Subcutaneous abdominal adipose tissue (tissue), 5 donors: ENCODE measurements at regions not wholly inside any gene's neighbourhood (a gene's known extent, or its start where the extent isn't known, plus 50 kb on each side); places are given as distances from the start of the nearest gene placed in this dataset.
A peak's percentile ranks its signal among the peaks of the same experiment; 100 is the strongest.

ENCODE experiments used
- H3K27ac ChIP-seq: one replicate; pipeline ENCODE4 v1.7.0; 2013; ENCODE audit warnings: low read depth, mild to moderate bottlenecking, inconsistent platforms, low read length, moderate library complexity
- H3K27me3 ChIP-seq, 5 donors: one replicate each; pipeline ENCODE4 v1.7.0; 2013; ENCODE audit warnings: low read length in 5 of 5, inconsistent platforms in 1 of 5; ENCODE audit not compliant: control insufficient read depth in 5 of 5, insufficient read depth in 4 of 5
- H3K36me3 ChIP-seq, 5 donors: one replicate each; pipeline ENCODE4 v1.7.0; 2013; ENCODE audit warnings: low read length in 5 of 5; ENCODE audit not compliant: control insufficient read depth in 5 of 5, insufficient read depth in 5 of 5
- H3K4me1 ChIP-seq, 5 donors: one replicate each; pipeline ENCODE4 v1.7.0; 2013; ENCODE audit warnings: low read length in 5 of 5, mild to moderate bottlenecking in 3 of 5, moderate library complexity in 1 of 5; ENCODE audit not compliant: control insufficient read depth in 5 of 5, insufficient read depth in 5 of 5
- H3K4me3 ChIP-seq, 5 donors: one replicate each; pipeline ENCODE4 v1.7.0; 2013; ENCODE audit warnings: low read length in 5 of 5, low read depth in 1 of 5
- H3K9ac ChIP-seq, 5 donors: one replicate each; pipeline ENCODE4 v1.7.0; 2013; ENCODE audit warnings: low read length in 5 of 5, mild to moderate bottlenecking in 4 of 5, moderate library complexity in 3 of 5
- H3K9me3 ChIP-seq, 5 donors: one replicate each; pipeline ENCODE4 v1.7.0; 2013; ENCODE audit warnings: low read length in 5 of 5; ENCODE audit not compliant: control insufficient read depth in 5 of 5
- donor health status: healthy.
- donor health status: healthy.
- donor health status: healthy.
- donor health status: healthy.
- donor health status: healthy.

DNA sequence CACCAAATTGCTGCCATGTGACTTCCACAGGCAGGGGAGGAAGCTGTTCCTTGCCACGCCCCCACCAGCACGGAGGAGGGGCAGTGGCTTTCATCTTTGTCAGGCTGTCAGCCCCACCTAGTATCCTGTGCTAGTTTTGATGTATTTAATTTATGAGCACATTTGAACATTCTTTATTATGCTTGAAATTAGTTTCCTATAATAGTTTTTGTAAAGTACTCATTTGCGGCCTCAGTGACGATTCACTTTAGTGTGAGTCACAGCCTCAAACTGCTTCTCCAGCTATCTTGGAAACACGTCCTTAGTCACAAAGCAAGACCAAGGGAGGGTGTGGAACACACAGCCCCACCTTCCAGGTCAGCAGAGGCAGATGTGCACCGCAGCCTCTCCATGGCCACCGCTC, 239.9 kb upstream of the ATP10A start:
- H3K27me3 ChIP-seq = no peaks in the 10 kb centered on the region
- H3K36me3 ChIP-seq = no peaks in the 10 kb centered on the region
- H3K4me3 ChIP-seq = peak overlapping the region in 1 of 5 donors; percentile 15
- peaks cover 5 to 13% (median 10%) of the 10 kb centered on the region in 5 donors for H3K4me1 ChIP-seq
- H3K27ac ChIP-seq = no peak overlapping the region
- peaks cover 0 to 7% (median 5%) of the 10 kb centered on the region in 5 donors for H3K9me3 ChIP-seq
- no peak overlapping the region for H3K9ac ChIP-seq

DNA sequence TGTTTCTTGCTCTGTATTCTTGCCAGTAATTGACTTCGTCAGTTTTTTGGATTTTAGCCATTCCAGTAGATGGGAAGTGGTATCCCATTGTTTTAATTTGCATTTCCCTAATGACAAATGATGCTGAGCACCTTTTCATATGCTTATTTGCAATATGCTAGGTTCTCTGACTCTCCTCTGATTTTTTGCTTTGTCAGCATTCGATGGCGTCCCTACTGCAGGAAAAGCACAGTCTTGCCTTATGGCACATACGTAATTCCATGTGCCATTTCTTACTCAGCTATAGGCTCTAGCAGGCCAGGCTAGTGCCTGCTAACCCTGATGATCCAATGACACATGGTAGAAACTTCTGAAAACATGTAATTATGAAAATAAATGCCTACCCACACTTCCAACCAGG, 239.2 kb upstream of the ATP10A start:
- Histone ChIP-seq H3K36me3 (no peaks in the 10 kb centered on the region), H3K9ac (no peak overlapping the region), H3K4me1 (peaks cover 5 to 13% (median 10%) of the 10 kb centered on the region in 5 donors), H3K27me3 (no peaks in the 10 kb centered on the region), H3K27ac (no peak overlapping the region), H3K4me3 (no peak overlapping the region), H3K9me3 (peaks cover 0 to 7% (median 5%) of the 10 kb centered on the region in 5 donors)

DNA sequence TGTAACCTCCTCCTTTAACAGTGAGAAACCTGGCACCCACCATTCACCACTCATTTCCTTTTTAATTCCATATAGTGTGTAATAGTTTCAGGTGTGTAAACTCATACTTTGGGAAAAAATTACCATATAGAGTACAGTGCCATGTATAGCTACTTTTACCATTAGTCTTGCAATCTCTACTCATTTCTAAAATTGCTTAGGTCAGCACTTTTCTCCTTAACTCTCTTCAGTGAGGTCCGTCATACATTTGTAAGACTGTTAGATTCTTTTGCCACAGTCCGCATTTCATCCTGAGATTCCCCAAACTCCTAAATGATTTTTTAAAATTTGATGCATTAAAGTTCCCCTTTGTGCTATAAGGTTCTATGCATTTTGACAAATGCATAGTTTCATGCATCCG, 238.3 kb upstream of the ATP10A start:
- no peaks in the 10 kb centered on the region for H3K36me3 ChIP-seq
- no peak overlapping the region for H3K27ac ChIP-seq

DNA sequence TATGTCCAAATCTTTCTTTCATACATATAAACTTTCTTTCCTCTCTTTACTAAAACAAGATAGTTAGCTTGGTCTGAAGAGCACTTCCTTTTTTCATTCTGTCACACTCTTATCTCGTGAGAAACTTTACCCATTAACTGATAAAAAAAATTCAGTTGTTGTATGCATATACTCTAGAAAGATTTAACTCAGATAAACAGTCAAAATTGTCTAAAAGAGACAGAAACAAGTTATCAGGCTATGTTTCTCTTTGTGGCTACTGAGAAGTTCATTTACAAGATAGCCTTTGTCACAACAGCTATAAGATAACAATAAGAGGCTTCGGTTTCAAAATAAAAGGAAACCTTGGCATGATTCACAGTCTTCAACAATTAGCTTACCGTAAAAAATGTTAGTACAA, 235.7 kb upstream of the ATP10A start:
- H3K9ac ChIP-seq = no peak overlapping the region
- H3K9me3 ChIP-seq = no peaks in the 10 kb centered on the region
- H3K27ac ChIP-seq = no peak overlapping the region
- peaks cover 5 to 9% (median 7%) of the 10 kb centered on the region in 5 donors for H3K4me1 ChIP-seq
- no peak overlapping the region for H3K4me3 ChIP-seq
- H3K27me3 ChIP-seq = no peaks in the 10 kb centered on the region
- H3K36me3 ChIP-seq = no peaks in the 10 kb centered on the region

More for the DNA sequence above, 238.3 kb upstream of the ATP10A start:
- Histone ChIP-seq H3K27me3 (no peaks in the 10 kb centered on the region), H3K4me1 (peaks cover 5 to 13% (median 10%) of the 10 kb centered on the region in 5 donors), H3K4me3 (no peak overlapping the region), H3K9me3 (peaks cover 0 to 3% (median 1%) of the 10 kb centered on the region in 5 donors), H3K9ac (no peak overlapping the region)

DNA sequence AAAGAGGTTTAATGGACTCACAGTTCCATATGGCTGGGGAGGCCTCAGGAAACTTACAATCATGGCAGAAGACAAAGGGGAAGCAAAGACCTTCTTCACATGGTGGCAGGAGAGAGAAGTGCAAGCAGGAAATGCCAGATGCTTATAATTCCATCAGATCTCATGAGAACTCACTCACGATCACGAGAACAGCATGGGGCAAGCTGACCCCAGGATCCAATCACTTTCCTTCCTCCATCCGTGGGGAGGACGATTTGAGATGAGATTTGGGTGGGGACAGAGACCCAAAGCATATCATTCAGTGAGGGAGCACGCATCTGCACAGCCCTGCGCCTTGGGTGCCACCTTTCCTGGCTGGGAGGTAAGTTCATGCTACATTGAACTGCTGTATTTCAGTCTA, 234.1 kb upstream of the ATP10A start:
- no peaks in the 10 kb centered on the region for H3K36me3 ChIP-seq
- no peak overlapping the region for H3K4me3 ChIP-seq
- no peaks in the 10 kb centered on the region for H3K4me1 ChIP-seq
- H3K9ac ChIP-seq = no peak overlapping the region
- no peaks in the 10 kb centered on the region for H3K27me3 ChIP-seq
- no peak overlapping the region for H3K27ac ChIP-seq
- no peaks in the 10 kb centered on the region for H3K9me3 ChIP-seq

DNA sequence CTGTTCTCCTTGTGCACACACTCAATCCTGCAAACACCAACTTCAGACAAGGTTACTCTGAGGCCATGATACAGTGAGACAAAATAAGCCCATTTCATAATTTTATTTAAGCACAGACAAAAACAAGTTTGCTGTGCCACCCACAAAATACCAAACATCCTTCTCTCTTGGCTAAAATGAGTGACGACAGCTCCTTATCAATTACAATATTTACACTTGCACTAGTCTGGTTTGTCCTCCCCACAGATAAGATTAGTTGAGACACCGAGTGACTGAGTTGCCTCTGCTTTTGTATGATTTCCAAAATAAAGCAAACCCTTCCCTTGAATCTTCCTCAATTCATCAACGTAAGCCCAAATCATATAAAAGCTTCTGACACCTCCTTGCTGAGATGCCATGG, 233.5 kb upstream of the ATP10A start:
- H3K27ac ChIP-seq = no peak overlapping the region
- H3K9me3 ChIP-seq = no peaks in the 10 kb centered on the region
- no peaks in the 10 kb centered on the region for H3K36me3 ChIP-seq
- H3K9ac ChIP-seq = no peak overlapping the region
- no peak overlapping the region for H3K4me3 ChIP-seq
- no peaks in the 10 kb centered on the region for H3K27me3 ChIP-seq
- no peaks in the 10 kb centered on the region for H3K4me1 ChIP-seq

DNA sequence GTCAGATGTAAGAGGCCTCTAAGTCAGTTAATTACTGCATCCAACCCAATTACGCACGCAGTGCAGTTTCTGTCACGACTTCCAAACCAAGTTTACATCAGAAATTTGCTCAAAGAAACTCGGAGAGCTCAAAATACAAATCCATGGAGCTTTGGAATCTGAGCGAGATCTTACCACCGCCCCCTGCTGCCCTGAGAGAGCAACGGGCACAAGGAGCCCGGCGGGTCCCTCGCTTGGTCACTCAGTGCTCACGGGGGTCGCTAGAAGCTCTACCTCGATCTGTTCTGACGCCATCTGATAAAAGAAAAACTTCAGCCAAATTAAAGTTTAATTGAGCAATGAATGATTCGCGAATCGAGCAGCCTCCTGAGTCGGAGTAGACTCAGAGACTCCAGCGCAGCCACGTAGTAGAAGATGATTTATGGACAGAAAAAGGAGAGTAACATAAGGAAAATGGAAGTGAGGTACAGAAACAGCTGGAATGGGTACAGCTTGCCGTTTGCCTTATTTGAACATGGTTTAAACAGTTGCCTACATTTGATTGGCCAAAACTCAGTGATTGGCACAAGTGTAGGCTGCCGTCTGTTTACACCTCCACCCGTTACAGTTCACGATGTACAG, 232.7 kb upstream of the ATP10A start:
- Histone ChIP-seq H3K9ac (no peak overlapping the region), H3K27me3 (no peaks in the 10 kb centered on the region), H3K36me3 (no peaks in the 10 kb centered on the region), H3K27ac (no peak overlapping the region), H3K4me3 (peak overlapping the region in 2 of 5 donors; percentile 1 to 4), H3K4me1 (no peaks in the 10 kb centered on the region), H3K9me3 (no peaks in the 10 kb centered on the region)

DNA sequence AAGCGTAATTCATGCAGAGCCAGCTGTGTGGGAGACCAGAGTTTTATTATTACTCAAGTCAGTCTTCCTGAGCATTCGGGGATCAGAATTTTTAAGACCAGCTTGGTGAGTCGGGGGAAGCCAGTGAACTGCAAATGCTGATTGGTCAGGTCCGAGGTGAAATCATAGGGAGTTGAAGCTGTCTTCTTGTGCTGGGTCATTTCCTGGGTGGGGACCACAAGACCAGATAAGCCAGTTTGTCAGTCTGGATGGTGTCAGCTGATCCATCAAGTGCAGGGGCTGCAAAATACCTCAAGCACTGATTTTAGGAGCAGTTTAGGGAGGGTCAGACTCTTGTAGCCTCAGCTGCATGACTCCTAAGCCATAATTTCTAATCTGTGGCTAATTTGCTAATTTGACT, 228.1 kb upstream of the ATP10A start:
- H3K9me3 ChIP-seq = no peaks in the 10 kb centered on the region
- H3K27ac ChIP-seq = no peak overlapping the region
- H3K4me1 ChIP-seq = no peaks in the 10 kb centered on the region
- no peaks in the 10 kb centered on the region for H3K36me3 ChIP-seq
- H3K27me3 ChIP-seq = no peaks in the 10 kb centered on the region
- no peak overlapping the region for H3K9ac ChIP-seq
- H3K4me3 ChIP-seq = no peak overlapping the region

DNA sequence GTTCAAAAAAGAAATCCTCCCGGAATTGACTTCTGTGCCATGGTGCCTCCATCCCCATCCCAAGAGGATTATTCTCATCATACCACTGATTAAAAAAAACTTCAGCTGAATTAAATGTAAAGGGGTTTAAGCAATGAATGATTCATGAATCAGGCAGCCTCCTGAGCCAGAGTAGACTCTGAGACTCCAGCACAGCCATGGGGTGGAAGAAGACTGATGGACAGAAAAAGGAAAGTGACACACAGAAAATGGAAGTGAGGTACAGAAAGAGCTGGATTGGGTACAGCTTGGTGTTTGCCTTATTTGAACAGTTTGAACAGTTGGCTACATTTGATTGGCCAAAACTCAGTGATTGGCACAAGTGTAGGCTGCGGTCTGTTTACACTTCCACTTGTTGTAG, 224.8 kb upstream of the ATP10A start:
- Histone ChIP-seq H3K4me1 (peaks cover 0 to 8% (median 3%) of the 10 kb centered on the region in 5 donors), H3K27ac (no peak overlapping the region), H3K9me3 (no peaks in the 10 kb centered on the region), H3K36me3 (no peaks in the 10 kb centered on the region), H3K4me3 (no peak overlapping the region), H3K9ac (no peak overlapping the region), H3K27me3 (no peaks in the 10 kb centered on the region)

DNA sequence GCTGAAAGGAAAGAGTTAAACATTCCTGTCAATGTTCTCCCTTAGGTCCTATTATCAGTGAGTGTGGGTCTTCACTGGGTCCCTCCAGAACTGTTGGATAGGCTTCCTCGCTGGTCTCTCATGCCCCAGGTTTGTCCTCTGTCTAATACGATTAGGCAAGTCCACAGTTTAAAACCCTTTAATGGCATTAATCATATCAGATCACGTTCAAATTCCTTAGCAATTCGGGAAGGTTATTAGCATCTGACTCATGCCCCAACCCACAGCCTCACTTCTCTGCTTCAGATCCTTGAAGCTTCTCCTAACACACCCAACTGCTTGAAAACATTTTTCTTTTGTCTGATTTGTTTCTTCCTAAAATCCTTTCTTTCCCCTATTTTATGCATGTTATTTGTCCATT, 224.3 kb upstream of the ATP10A start:
- Histone ChIP-seq H3K27ac (no peak overlapping the region), H3K36me3 (no peaks in the 10 kb centered on the region), H3K27me3 (no peaks in the 10 kb centered on the region), H3K4me3 (no peak overlapping the region), H3K9ac (no peak overlapping the region), H3K4me1 (peaks cover 0 to 10% (median 6%) of the 10 kb centered on the region in 5 donors), H3K9me3 (no peaks in the 10 kb centered on the region)
